Neural progenitor cell (in vitro differentiated cells): ENCODE measurements at regions not wholly inside any gene's neighbourhood (a gene's known extent, or its start where the extent isn't known, plus 50 kb on each side); places are given as distances from the start of the nearest gene placed in this dataset.

ENCODE experiments used
- CTCF ChIP-seq: fragments of 200-600 bp; sonication (generic); IDR thresholded peaks from 2 replicates; pipeline ENCODE4 v1.5.1; 2017; ENCODE audit warnings: antibody characterized with exemption, mild to moderate bottlenecking
- EZH2 ChIP-seq: fragments of 200-600 bp; sonication (generic); IDR thresholded peaks from 2 replicates; pipeline ENCODE4 v1.6.1; 2017; ENCODE audit warnings: antibody characterized with exemption, mild to moderate bottlenecking, moderate library complexity

- TF ChIP-seq CTCF = no peak
- TF ChIP-seq EZH2 = no peak
Measured at GRCh38 chr6:132907914-132908313, 93.5 kb downstream of the RPS12 start.
